ENCODE measurements at regions not wholly inside any gene's neighbourhood (a gene's known extent, or its start where the extent isn't known, plus 50 kb on each side); places are given as distances from the start of the nearest gene placed in this dataset.

- no peak for TF ChIP-seq CTCF (IDR thresholded peaks at IDR 0.05; ENCODE audit: low read length)
- TF ChIP-seq EZH2phosphoT487 (IDR thresholded peaks at IDR 0.05; ENCODE audit: low read length) = no peak
These were observed 1397.2 kb downstream of the PLA2G4A start for GRCh38 chr1:188225975-188226374.

Measured in MM.1S (cell line).